LHCN-M2 (cell line): ENCODE measurements at regions not wholly inside any gene's neighbourhood (a gene's known extent, or its start where the extent isn't known, plus 50 kb on each side); places are given as distances from the start of the nearest gene placed in this dataset.
"Not testable (repeated sequence)": the region's sequence is repeated elsewhere in the genome, so short reads cannot be mapped to it uniquely, and the experiment has no call there.

Experiments
- DNase-seq: peaks from one replicate; pipeline ENCODE4 v3.0.0-alpha.2; 2012; ENCODE audit warnings: low read depth

- no peak for DNase-seq
Measured at GRCh38 chr1:65584399-65584798, 163.9 kb downstream of the LEPR start.

- DNase-seq: no peak
Measured at GRCh38 chr1:65590279-65590678, 169.8 kb downstream of the LEPR start.

- no peak for DNase-seq
Measured at GRCh38 chr1:65593516-65593915, 173.0 kb downstream of the LEPR start.

- no peak for DNase-seq
Measured at GRCh38 chr1:65595724-65596123, 175.3 kb downstream of the LEPR start.

- DNase-seq: no peak
Measured at GRCh38 chr1:65596768-65597167, 176.3 kb downstream of the LEPR start.

- no peak for DNase-seq
Measured at GRCh38 chr1:65605621-65606020, 185.2 kb downstream of the LEPR start.

- no peak for DNase-seq
Measured at GRCh38 chr1:65606426-65606825, 186.0 kb downstream of the LEPR start.

- DNase-seq: no peak
Measured at GRCh38 chr1:65613884-65614283, 178.8 kb upstream of the PDE4B start.

GRCh38 chr1:65615859-65616258 is 176.8 kb upstream of the PDE4B start:
- DNase-seq: no peak

- DNase-seq: not testable (repeated sequence)
Measured at GRCh38 chr1:65621721-65622120, 171.0 kb upstream of the PDE4B start.

- no peak for DNase-seq
Measured at GRCh38 chr1:65623895-65624294, 168.8 kb upstream of the PDE4B start.

GRCh38 chr1:65625528-65625927 is 167.2 kb upstream of the PDE4B start:
- DNase-seq: no peak

- no peak for DNase-seq
Measured at GRCh38 chr1:65626003-65626402, 166.7 kb upstream of the PDE4B start.

GRCh38 chr1:65629788-65630187 is 162.9 kb upstream of the PDE4B start:
- no peak for DNase-seq

GRCh38 chr1:65630855-65631254 is 161.8 kb upstream of the PDE4B start:
- DNase-seq: peak; percentile 73

GRCh38 chr1:65632235-65632634 is 160.5 kb upstream of the PDE4B start:
- no peak for DNase-seq

- DNase-seq: no peak
Measured at GRCh38 chr1:65640046-65640445, 152.6 kb upstream of the PDE4B start.

GRCh38 chr1:65649185-65649584 is 143.5 kb upstream of the PDE4B start:
- DNase-seq: not testable (repeated sequence)

GRCh38 chr1:65650682-65651081 is 142.0 kb upstream of the PDE4B start:
- no peak for DNase-seq

GRCh38 chr1:65654526-65654925 is 138.2 kb upstream of the PDE4B start:
- not testable (repeated sequence) for DNase-seq

GRCh38 chr1:65657609-65658008 is 135.1 kb upstream of the PDE4B start:
- not testable (repeated sequence) for DNase-seq

- peak; percentile 29 for DNase-seq
Measured at GRCh38 chr1:65658122-65658521, 134.6 kb upstream of the PDE4B start.

GRCh38 chr1:65668368-65668767 is 124.3 kb upstream of the PDE4B start:
- no peak for DNase-seq

GRCh38 chr1:65670518-65670917 is 122.2 kb upstream of the PDE4B start:
- DNase-seq: no peak

- no peak for DNase-seq
Measured at GRCh38 chr1:65674522-65674921, 118.2 kb upstream of the PDE4B start.
